A673 (cell line): ENCODE measurements at regions not wholly inside any gene's neighbourhood (a gene's known extent, or its start where the extent isn't known, plus 50 kb on each side); places are given as distances from the start of the nearest gene placed in this dataset.

Source experiments
- BruUV-seq: library from RNA; stranded (reverse); fragments of 400-500 nt; replicated peaks from 2 replicates; lab custom pipeline; 2021; lab: Mats Ljungman, UMichigan
- CTCF ChIA-PET: fragments of 300-600 bp; sonication (Branson Sonifier 250); formaldehyde crosslinking; loops from one replicate; lab custom pipeline; 2022; ENCODE audit warnings: antibody characterized with exemption; lab: Charles Lee
- POLR2A ChIA-PET: fragments of 300-600 bp; sonication (Branson Sonifier 250); formaldehyde crosslinking; loops from one replicate; lab custom pipeline; 2022; ENCODE audit warnings: antibody characterized with exemption; ENCODE audit not compliant: low non-redundant PET; lab: Charles Lee
- DNase-seq: peaks from one replicate; pipeline ENCODE4 v3.0.0-alpha.2; 2015; ENCODE audit warnings: low spot score
- H3K27ac ChIP-seq: fragments of 200-600 bp; sonication (generic); 2 replicates; pipeline ENCODE4 v1.5.1; 2016; ENCODE audit warnings: mixed run types, low read depth, mild to moderate bottlenecking, mixed read lengths, antibody characterized with exemption, low read length; ENCODE audit not compliant: poor library complexity, severe bottlenecking
- H3K27me3 ChIP-seq: fragments of 200-600 bp; sonication (generic); replicated peaks from 2 replicates; pipeline ENCODE4 v1.6.1; 2017; ENCODE audit warnings: mixed run types, low read depth, mild to moderate bottlenecking, mixed read lengths, antibody characterized with exemption, low read length; ENCODE audit not compliant: insufficient read depth, poor library complexity
- H3K36me3 ChIP-seq: fragments of 200-600 bp; sonication (generic); 2 replicates; pipeline ENCODE4 v1.6.1; 2016; ENCODE audit warnings: mixed run types, mild to moderate bottlenecking, mixed read lengths, antibody characterized with exemption, low read length; ENCODE audit not compliant: insufficient read depth, poor library complexity, severe bottlenecking
- H3K4me1 ChIP-seq: fragments of 200-600 bp; sonication (generic); 2 replicates; pipeline ENCODE4 v1.6.1; 2017; ENCODE audit warnings: mixed run types, mild to moderate bottlenecking, mixed read lengths, antibody characterized with exemption, low read length; ENCODE audit not compliant: insufficient read depth, poor library complexity, severe bottlenecking
- H3K4me3 ChIP-seq: fragments of 200-600 bp; sonication (generic); 2 replicates; pipeline ENCODE4 v1.5.1; 2016; ENCODE audit warnings: low read depth, mixed run types, mild to moderate bottlenecking, mixed read lengths, low read length; ENCODE audit not compliant: poor library complexity, severe bottlenecking
- H3K9me3 ChIP-seq: fragments of 200-600 bp; sonication (generic); 2 replicates; pipeline ENCODE4 v1.6.1; 2016; ENCODE audit warnings: mixed run types, low read depth, mild to moderate bottlenecking, mixed read lengths, antibody characterized with exemption, low read length; ENCODE audit not compliant: poor library complexity, severe bottlenecking
- EZH2 ChIP-seq: fragments of 200-600 bp; sonication (generic); IDR thresholded peaks from 2 replicates; pipeline ENCODE4 v1.6.1; 2017; ENCODE audit warnings: borderline replicate concordance, low read depth, mild to moderate bottlenecking, mixed read lengths, antibody characterized with exemption, low read length; ENCODE audit not compliant: poor library complexity, severe bottlenecking
- intact Hi-C: fragments of 100-400 bp; cut with micrococcal nuclease; formaldehyde crosslinking; loops from one replicate; pipeline ENCODE4 v1.10.0; 2022; ENCODE audit not compliant: unreplicated experiment
- TF ChIP-seq, protein P1 (sequence below): fragments of 300-800, 200-600 bp; sonication (generic); conservative IDR thresholded peaks from 2 replicates; pipeline ENCODE4 v1.5.1; 2017; ENCODE audit warnings: low read depth, mild to moderate bottlenecking, antibody characterized with exemption, low read length, moderate library complexity, mixed read lengths

DNA sequence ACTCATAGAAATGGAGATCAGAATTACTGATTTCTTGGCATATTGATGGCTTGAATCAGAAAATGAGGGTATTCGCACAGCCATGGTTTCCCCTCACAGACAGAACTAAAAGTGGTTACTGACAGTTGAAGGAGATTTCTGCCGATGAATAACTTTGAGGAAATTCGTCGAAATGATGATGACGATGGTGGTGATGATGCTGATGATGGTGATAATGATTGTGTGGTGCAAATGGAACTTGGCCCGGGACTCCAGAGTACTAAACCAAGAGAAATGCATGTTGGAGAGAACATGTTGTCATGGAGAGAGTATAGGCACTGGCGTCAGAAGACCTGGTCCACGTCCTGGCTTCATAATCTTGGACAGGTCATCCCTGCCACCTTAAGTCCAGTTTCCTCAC is 163.2 kb downstream of the EVX1 start:
- ChIA-PET CTCF (no interaction called here), POLR2A (no interaction called here)
- Histone ChIP-seq H3K9me3 (no peaks in the 10 kb centered on the region), H3K36me3 (no peaks in the 10 kb centered on the region), H3K4me1 (no peaks in the 10 kb centered on the region), H3K27ac (no peak overlapping the region), H3K4me3 (no peak overlapping the region), H3K27me3 (no peaks in the 10 kb centered on the region)
- intact Hi-C loops: no loop called here
- DNase-seq: no peak
- TF ChIP-seq, protein P1, sequence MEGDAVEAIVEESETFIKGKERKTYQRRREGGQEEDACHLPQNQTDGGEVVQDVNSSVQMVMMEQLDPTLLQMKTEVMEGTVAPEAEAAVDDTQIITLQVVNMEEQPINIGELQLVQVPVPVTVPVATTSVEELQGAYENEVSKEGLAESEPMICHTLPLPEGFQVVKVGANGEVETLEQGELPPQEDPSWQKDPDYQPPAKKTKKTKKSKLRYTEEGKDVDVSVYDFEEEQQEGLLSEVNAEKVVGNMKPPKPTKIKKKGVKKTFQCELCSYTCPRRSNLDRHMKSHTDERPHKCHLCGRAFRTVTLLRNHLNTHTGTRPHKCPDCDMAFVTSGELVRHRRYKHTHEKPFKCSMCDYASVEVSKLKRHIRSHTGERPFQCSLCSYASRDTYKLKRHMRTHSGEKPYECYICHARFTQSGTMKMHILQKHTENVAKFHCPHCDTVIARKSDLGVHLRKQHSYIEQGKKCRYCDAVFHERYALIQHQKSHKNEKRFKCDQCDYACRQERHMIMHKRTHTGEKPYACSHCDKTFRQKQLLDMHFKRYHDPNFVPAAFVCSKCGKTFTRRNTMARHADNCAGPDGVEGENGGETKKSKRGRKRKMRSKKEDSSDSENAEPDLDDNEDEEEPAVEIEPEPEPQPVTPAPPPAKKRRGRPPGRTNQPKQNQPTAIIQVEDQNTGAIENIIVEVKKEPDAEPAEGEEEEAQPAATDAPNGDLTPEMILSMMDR: no peak
- TF ChIP-seq EZH2: no peak
- BruUV-seq: no TSS peak

DNA sequence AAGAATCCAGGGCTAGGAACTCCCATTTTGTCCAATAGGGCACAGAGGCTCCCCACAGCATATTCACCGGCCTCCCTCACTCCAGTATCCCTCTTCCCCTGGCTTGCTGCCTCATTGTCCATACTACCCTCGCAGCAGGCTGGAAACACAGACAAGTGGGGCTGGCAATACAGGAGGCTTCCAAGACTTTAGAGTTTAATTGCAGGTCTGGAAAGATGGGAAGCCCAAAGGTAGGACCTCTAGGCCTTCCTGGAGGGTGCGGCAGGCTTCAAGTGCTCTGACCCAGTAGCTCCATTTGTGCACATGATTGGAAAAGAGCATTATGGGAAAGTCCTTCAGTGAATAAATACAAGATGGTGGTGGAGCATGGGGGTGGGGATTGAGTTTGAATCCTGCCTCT is 166.7 kb downstream of the EVX1 start:
- ChIA-PET POLR2A (no interaction called here), CTCF (no interaction called here)
- H3K4me1 ChIP-seq: no peaks in the 10 kb centered on the region
- H3K27me3 ChIP-seq: no peaks in the 10 kb centered on the region
- H3K9me3 ChIP-seq: no peaks in the 10 kb centered on the region
- H3K4me3 ChIP-seq: no peak overlapping the region
- TF ChIP-seq EZH2: no peak
- no TSS peak for BruUV-seq
- DNase-seq: no peak
- intact Hi-C loops: no loop called here
- H3K36me3 ChIP-seq: no peaks in the 10 kb centered on the region
- H3K27ac ChIP-seq: no peak overlapping the region

DNA sequence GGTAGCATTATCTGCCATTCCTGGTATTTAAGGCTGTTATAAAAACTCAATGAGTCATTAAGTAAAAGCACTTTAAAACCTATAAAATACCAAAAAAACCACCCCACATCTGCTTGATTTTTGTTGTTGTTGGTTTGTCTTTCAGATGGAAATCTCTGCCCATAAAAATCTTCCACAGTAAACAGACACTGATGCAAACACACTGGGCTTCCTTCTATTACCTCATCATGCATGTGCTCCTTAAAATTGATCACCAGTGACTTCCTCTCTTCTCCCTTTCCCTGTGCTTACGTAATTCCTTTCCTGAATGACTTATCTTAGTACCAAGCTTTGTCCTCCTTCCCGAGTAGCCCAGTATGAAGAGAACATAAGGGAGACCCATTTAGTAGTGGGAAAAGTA is 167.2 kb downstream of the EVX1 start:
- H3K4me3 ChIP-seq: no peak overlapping the region
- no peak overlapping the region for H3K27ac ChIP-seq
- H3K36me3 ChIP-seq: no peaks in the 10 kb centered on the region
- ChIA-PET POLR2A (no interaction called here), CTCF (no interaction called here)
- intact Hi-C loops: no loop called here
- H3K4me1 ChIP-seq: no peaks in the 10 kb centered on the region
- H3K27me3 ChIP-seq: no peaks in the 10 kb centered on the region
- no peak for DNase-seq
- BruUV-seq: no TSS peak
- TF ChIP-seq, protein P1: no peak
- TF ChIP-seq EZH2: no peak
- no peaks in the 10 kb centered on the region for H3K9me3 ChIP-seq

DNA sequence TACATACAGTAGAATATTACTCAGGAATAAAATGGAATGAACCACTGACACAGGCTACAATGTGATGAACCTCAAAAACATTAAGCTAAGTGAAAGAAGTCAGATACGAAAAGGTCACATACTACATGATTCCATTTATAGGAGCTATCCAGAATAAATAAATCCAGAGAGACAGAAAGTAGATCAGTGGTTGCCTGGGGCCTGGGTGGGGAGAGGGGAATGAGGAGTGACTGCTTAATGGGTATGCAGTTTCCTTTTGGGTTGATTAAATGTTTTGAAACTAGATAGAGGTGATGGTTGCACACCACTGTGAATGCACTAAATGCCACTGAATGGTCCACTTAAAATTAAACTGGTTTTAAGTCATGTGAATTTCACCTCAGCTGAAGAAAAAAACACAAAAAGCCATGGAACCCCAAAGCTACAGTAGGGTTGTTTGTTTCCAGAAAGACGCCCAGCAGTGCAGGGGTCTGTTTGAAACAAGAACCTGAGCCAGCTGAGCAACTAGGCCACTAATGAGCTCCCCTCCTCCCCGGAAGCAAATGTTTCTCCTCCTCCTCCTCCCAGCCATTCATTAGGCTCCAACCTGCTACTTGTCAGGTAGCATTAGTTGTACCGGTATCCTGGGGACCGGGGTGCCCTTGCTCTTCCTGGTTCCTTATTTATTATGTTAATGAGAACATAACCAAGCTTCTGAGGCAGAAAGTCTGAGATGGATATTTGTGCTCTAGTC is 168.4 kb downstream of the EVX1 start:
- intact Hi-C loops: no loop called here
- no peaks in the 10 kb centered on the region for H3K9me3 ChIP-seq
- no peaks in the 10 kb centered on the region for H3K4me1 ChIP-seq
- no TSS peak for BruUV-seq
- POLR2A ChIA-PET: no interaction called here
- CTCF ChIA-PET: no interaction called here
- H3K36me3 ChIP-seq: no peaks in the 10 kb centered on the region
- no peak for DNase-seq
- H3K27ac ChIP-seq: no peak overlapping the region
- TF ChIP-seq, protein P1: no peak
- no peak for TF ChIP-seq EZH2
- H3K27me3 ChIP-seq: no peaks in the 10 kb centered on the region
- no peak overlapping the region for H3K4me3 ChIP-seq
